H1 (cell line): ENCODE measurements at regions not wholly inside any gene's neighbourhood (a gene's known extent, or its start where the extent isn't known, plus 50 kb on each side); places are given as distances from the start of the nearest gene placed in this dataset.

ENCODE experiments used
- CHD7 ChIP-seq: fragments of 300-600 bp; sonication (generic); IDR thresholded peaks from 2 replicates; pipeline ENCODE4 v1.7.1; 2012; ENCODE audit warnings: low read length, moderate library complexity, mild to moderate bottlenecking, inconsistent platforms; ENCODE audit not compliant: insufficient replicate concordance
- SIX5 ChIP-seq: IDR thresholded peaks from 2 replicates; pipeline ENCODE4 v1.6.1; 2011; ENCODE audit warnings: mild to moderate bottlenecking, low read depth, low read length
- SRF ChIP-seq: IDR thresholded peaks from 2 replicates; pipeline ENCODE4 v1.6.1; 2011; ENCODE audit warnings: mild to moderate bottlenecking, low read depth, low read length, moderate library complexity

GRCh38 chr13:91144486-91144885 is 203.0 kb upstream of the MIR17HG start (continued):
- TF ChIP-seq SRF (no peak), CHD7 (no peak), SIX5 (no peak)
- TF ChIP-seq, all 59 proteins: peak for 0
